HEK293T (cell line): ENCODE measurements at regions not wholly inside any gene's neighbourhood (a gene's known extent, or its start where the extent isn't known, plus 50 kb on each side); places are given as distances from the start of the nearest gene placed in this dataset.
A peak's percentile ranks its signal among the peaks of the same experiment; 100 is the strongest.
"Not testable (repeated sequence)": the region's sequence is repeated elsewhere in the genome, so short reads cannot be mapped to it uniquely, and the experiment has no call there.

ENCODE experiments used
- CTCF ChIA-PET: fragments of 350-600 bp; formaldehyde crosslinking; extraction: SDS; loops from one replicate; lab custom pipeline; 2021; ENCODE audit warnings: antibody characterized with exemption, inconsistent platforms; lab: Yijun Ruan, JAX
- POLR2A ChIA-PET: fragments of 350-600 bp; formaldehyde crosslinking; extraction: SDS; loops from one replicate; lab custom pipeline; 2020; ENCODE audit warnings: antibody characterized with exemption, inconsistent platforms; lab: Yijun Ruan, JAX
- DNase-seq: peaks from one replicate; pipeline ENCODE4 v3.0.0; 2012; ENCODE audit warnings: mixed read lengths; ENCODE audit errors: extremely low spot score
- ARNT ChIP-seq: fragments of 450-650 bp; IDR thresholded peaks from 2 replicates; pipeline ENCODE4 v1.6.1; 2017; ENCODE audit warnings: mild to moderate bottlenecking
- BHLHE40 ChIP-seq: fragments of 450-650 bp; IDR thresholded peaks from 2 replicates; pipeline ENCODE4 v1.6.1; 2016; ENCODE audit warnings: mild to moderate bottlenecking, moderate library complexity, borderline replicate concordance
- CTBP1 ChIP-seq: fragments of 450-650 bp; IDR thresholded peaks from 2 replicates; pipeline ENCODE4 v1.6.1; 2016; ENCODE audit warnings: borderline replicate concordance
- ELF4 ChIP-seq: fragments of 450-650 bp; IDR thresholded peaks from 2 replicates; pipeline ENCODE4 v1.6.1; 2017; ENCODE audit warnings: antibody characterized with exemption
- FOXA1 ChIP-seq: fragments of 450-650 bp; IDR thresholded peaks from 2 replicates; pipeline ENCODE4 v1.6.1; 2016; ENCODE audit warnings: mild to moderate bottlenecking
- FOXK2 ChIP-seq: fragments of 450-650 bp; IDR thresholded peaks from 2 replicates; pipeline ENCODE4 v1.6.1; 2016; ENCODE audit warnings: mild to moderate bottlenecking
- FOXM1 ChIP-seq: fragments of 450-650 bp; IDR thresholded peaks from 2 replicates; pipeline ENCODE4 v1.6.1; 2017; ENCODE audit warnings: mild to moderate bottlenecking, borderline replicate concordance
- HDGF ChIP-seq: fragments of 450-650 bp; IDR thresholded peaks from 2 replicates; pipeline ENCODE4 v1.6.1; 2017; ENCODE audit warnings: antibody characterized with exemption, borderline replicate concordance
- L3MBTL2 ChIP-seq: fragments of 450-650 bp; conservative IDR thresholded peaks from 2 replicates; pipeline ENCODE4 v1.6.1; 2016; ENCODE audit warnings: mild to moderate bottlenecking
- LEF1 ChIP-seq: fragments of 450-650 bp; IDR thresholded peaks from 2 replicates; pipeline ENCODE4 v1.6.1; 2017; ENCODE audit warnings: mild to moderate bottlenecking, borderline replicate concordance
- NFRKB ChIP-seq: fragments of 450-650 bp; IDR thresholded peaks from 2 replicates; pipeline ENCODE4 v1.6.1; 2016; ENCODE audit warnings: mild to moderate bottlenecking, moderate library complexity
- SP1 ChIP-seq: fragments of 450-650 bp; IDR thresholded peaks from 2 replicates; pipeline ENCODE4 v1.6.1; 2017
- SUZ12 ChIP-seq: fragments of 450-650 bp; IDR thresholded peaks from 2 replicates; pipeline ENCODE4 v1.6.1; 2016; ENCODE audit warnings: mild to moderate bottlenecking
- TARDBP ChIP-seq: fragments of 450-650 bp; IDR thresholded peaks from 2 replicates; pipeline ENCODE4 v1.6.1; 2016
- ZNF384 ChIP-seq: fragments of 450-650 bp; IDR thresholded peaks from 2 replicates; pipeline ENCODE4 v1.6.1; 2016
- TF ChIP-seq, protein P1 (sequence below): fragments of 450-650 bp; IDR thresholded peaks from 2 replicates; pipeline ENCODE4 v1.6.1; 2016

DNA sequence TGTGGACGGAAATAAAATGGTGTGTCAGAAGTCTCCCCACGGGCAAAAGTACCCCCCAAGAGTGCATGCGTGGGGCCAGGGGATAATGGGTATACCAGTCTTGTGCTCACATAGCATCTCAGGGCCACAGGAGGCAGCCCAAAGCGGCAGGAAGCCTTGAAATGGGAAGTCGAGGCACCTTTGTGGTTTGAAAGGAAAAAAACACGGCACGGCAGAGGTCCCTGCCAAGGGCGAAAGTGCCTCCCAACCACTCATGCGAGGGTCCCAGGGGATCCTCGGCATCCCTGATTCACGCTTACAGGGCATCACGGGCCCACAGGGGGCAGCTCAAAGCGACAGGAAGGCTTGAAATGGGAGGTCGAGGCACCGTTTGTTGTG is 583.2 kb downstream of the ALG10 start:
- DNase-seq = no peak

DNA sequence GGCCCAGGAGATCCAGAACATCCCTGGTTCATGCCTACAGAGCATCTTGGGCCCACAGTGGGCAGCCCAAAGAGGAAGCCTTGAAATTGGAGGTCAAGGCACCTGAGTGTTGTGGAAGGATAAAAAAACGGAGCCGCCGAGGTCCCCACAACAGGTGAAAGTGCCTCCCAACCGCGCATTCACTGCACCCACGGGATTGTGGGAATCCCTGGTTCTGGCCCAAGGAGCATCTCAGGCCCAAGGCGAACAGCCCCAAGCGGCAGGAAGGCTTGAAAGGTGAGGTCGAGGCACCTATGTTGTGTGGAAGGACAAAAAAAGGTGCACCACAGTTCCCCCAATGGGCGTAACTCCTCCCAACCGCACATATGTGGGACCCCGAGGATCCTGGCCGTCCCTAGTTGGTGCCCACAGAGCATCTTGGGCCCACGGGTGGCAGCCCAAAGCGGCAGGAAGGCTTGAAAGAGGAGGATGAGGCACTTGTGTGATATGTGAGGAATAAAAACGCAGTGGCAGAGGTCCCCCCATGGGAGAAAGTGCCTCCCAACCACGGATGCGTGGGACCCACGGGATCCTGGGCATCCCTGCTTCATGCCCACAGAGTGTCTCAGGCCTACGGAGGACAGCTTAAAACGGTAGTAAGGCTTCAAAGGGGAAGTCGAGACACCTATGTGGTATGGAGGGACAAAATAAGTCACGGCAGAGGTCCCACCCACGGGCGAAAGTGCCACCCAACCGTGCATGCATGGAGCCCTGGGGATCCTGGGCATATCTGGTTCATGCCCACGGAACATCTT is 583.9 kb downstream of the ALG10 start:
- no peak for DNase-seq
- ChIA-PET POLR2A (no interaction called here), CTCF (no interaction called here)
- TF ChIP-seq L3MBTL2 (no peak), ARNT (no peak), NFRKB (no peak), ELF4 (no peak), TARDBP (no peak), BHLHE40 (no peak), SP1 (no peak), ZNF384 (no peak), FOXA1 (no peak), FOXK2 (no peak), CTBP1 (no peak), HDGF (no peak), LEF1 (no peak), FOXM1 (no peak), SUZ12 (no peak)
- TF ChIP-seq, protein P1, sequence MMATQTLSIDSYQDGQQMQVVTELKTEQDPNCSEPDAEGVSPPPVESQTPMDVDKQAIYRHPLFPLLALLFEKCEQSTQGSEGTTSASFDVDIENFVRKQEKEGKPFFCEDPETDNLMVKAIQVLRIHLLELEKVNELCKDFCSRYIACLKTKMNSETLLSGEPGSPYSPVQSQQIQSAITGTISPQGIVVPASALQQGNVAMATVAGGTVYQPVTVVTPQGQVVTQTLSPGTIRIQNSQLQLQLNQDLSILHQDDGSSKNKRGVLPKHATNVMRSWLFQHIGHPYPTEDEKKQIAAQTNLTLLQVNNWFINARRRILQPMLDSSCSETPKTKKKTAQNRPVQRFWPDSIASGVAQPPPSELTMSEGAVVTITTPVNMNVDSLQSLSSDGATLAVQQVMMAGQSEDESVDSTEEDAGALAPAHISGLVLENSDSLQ = no peak

More for the DNA sequence above, 583.2 kb downstream of the ALG10 start:
- no peak for TF ChIP-seq NFRKB
- no peak for TF ChIP-seq BHLHE40
- no peak for TF ChIP-seq FOXM1
- TF ChIP-seq L3MBTL2 = no peak
- no peak for TF ChIP-seq ARNT
- no peak for TF ChIP-seq ZNF384
- TF ChIP-seq, protein P1 = no peak
- TF ChIP-seq SUZ12 = no peak
- TF ChIP-seq FOXK2 = no peak
- POLR2A ChIA-PET = no interaction called here
- CTCF ChIA-PET = no interaction called here

DNA sequence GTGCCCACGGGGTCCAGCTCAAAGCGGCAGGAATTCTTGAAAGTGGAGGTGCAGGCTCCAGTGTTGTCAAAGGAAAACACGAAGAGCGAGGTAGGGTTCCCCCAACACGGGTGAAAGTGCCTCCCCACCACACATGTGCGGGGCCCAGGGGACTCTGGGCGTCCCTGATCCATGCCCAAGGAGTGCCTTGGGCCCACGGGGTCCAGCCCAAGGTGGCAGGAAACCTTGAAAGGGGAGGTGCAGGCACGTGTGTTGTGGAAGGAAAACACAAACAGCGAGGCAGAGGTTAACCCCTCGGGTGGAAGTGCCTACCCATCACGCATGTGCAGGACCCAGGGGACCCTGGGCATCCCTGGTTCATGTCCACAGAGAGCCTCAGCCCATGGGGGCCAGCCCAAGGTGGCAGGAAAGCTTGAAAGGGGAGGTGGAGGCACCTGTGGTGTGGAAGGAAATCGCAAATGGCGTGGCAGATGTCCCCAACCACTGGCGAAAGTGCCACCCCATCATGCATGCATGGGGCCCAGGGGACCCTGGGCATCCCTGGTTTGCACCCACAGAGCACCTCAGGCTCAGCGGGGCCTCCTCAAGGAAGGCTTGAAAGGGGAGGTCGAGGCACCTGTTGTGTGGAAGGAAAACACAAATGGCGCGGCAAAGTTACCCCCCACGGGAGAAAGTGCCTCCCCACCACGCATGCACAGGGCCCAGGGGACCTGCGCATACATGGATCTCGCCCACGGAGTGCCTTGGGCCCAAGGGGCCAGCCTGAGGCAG is 584.6 kb downstream of the ALG10 start:
- TF ChIP-seq BHLHE40 (no peak), FOXK2 (no peak), CTBP1 (no peak), FOXM1 (no peak), ZNF384 (no peak), L3MBTL2 (no peak), TARDBP (no peak), ARNT (no peak), HDGF (no peak), SP1 (no peak), SUZ12 (no peak), LEF1 (no peak), FOXA1 (no peak), NFRKB (no peak), ELF4 (no peak)
- TF ChIP-seq, protein P1 = no peak
- peak; percentile 1 for DNase-seq
- ChIA-PET POLR2A (no interaction called here), CTCF (no interaction called here)

DNA sequence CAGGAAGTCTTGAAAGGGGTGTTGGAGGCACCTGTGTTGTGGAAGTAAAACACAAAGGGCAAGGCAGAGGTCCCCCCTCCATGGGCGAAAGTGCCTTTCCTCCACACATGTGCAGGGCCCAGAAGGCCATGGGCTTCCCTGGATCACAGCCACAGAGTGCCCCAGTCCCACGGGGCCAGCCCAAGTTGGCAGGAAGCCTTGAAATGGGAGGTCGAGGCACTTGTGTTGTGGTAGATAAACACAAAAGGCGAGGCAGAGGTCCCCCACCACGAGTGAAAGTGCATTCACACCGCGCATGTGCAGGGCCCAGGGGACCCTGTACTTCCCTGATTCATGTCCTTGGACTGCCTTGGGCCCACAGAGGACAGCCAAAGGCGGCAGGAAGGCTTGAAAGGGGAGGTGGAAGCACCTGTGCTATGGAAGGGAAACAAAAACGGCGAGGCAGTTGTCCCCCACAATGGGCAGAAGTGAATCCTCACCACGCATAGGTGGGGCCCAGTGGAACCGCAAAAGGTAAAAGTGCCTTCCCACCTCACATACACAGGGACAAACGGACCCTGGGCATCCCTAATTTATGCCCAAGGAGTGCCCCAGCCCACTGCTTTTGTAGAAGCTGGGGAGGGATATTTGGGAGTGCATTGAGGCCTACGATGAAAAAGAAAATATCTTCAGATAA is 585.4 kb downstream of the ALG10 start:
- TF ChIP-seq FOXM1 (no peak), ARNT (no peak), SUZ12 (no peak), FOXA1 (no peak), SP1 (no peak), NFRKB (no peak), LEF1 (no peak), HDGF (no peak), CTBP1 (no peak), BHLHE40 (no peak), ZNF384 (no peak), FOXK2 (no peak), L3MBTL2 (no peak), TARDBP (no peak), ELF4 (no peak)
- TF ChIP-seq, protein P1 = no peak
- CTCF ChIA-PET = no interaction called here
- POLR2A ChIA-PET = no interaction called here
- peak; percentile 1 for DNase-seq

DNA sequence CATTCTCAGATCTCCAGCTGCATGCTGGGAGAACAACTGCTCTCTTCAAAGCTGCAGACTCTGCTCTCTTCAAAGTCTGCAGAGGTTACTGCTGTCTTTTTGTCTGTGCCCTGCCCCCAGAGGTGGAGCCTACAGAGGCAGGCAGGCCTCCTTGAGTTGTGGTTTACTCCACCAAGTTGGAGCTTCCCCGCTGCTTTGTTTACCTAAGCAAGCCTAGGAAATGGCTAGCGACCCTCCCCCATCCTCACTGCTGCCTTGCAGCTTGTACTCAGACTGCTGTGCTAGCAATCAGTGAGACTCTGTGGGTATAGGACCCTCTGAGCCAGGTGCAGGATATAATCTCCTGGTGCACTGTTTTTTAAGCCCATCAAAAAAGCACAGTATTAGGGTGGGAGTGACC is 591.7 kb downstream of the ALG10 start:
- POLR2A ChIA-PET, CTCF ChIA-PET, DNase-seq: not testable (repeated sequence)
